Peyer's patch (tissue), 4 donors: ENCODE measurements at regions not wholly inside any gene's neighbourhood (a gene's known extent, or its start where the extent isn't known, plus 50 kb on each side); places are given as distances from the start of the nearest gene placed in this dataset.

ENCODE experiments used
- POLR2A ChIP-seq, 2 donors: fragments of 450-650 bp; IDR thresholded peaks; one replicate each; pipeline ENCODE4 v1.5.1; 2017; ENCODE audit warnings: antibody characterized with exemption in 2 of 2, mild to moderate bottlenecking in 2 of 2, moderate library complexity in 2 of 2
- TF ChIP-seq, protein P1 (sequence below), 6 experiments: fragments of 450-650 bp in 4 of 6; fragments of 200-600 bp in 2 of 6; sonication (generic) in 1 of 6; IDR thresholded peaks; one replicate each; pipeline ENCODE4 v1.5.1; 2017 to 2019; ENCODE audit warnings: antibody characterized with exemption in 6 of 6, mild to moderate bottlenecking in 3 of 6, moderate library complexity in 1 of 6

DNA sequence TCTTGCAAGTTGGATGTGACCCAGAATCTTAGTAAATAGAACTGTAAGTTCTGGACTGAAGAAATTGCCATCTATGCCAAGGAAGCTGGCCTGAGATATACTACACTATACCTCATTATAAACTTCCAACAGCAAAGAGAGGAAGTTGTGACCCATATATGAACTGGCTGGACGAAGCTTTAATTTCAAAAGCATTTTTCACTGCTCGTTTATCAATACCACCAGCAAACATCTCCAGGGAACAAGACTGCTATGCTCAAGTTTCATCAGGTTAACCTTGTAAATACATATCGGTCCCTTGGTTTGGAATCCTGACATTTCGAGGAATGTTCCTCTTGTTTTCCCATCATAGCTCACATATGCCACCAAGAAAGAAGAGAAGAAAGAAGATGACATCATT, 334.5 kb upstream of the IGFBP7 start:
- TF ChIP-seq, protein P1, sequence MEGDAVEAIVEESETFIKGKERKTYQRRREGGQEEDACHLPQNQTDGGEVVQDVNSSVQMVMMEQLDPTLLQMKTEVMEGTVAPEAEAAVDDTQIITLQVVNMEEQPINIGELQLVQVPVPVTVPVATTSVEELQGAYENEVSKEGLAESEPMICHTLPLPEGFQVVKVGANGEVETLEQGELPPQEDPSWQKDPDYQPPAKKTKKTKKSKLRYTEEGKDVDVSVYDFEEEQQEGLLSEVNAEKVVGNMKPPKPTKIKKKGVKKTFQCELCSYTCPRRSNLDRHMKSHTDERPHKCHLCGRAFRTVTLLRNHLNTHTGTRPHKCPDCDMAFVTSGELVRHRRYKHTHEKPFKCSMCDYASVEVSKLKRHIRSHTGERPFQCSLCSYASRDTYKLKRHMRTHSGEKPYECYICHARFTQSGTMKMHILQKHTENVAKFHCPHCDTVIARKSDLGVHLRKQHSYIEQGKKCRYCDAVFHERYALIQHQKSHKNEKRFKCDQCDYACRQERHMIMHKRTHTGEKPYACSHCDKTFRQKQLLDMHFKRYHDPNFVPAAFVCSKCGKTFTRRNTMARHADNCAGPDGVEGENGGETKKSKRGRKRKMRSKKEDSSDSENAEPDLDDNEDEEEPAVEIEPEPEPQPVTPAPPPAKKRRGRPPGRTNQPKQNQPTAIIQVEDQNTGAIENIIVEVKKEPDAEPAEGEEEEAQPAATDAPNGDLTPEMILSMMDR (IDR thresholded peaks at IDR 0.05), result no peak
- no peak for TF ChIP-seq POLR2A (IDR thresholded peaks at IDR 0.05)
